ENCODE measurements at regions not wholly inside any gene's neighbourhood (a gene's known extent, or its start where the extent isn't known, plus 50 kb on each side); places are given as distances from the start of the nearest gene placed in this dataset.

DNA sequence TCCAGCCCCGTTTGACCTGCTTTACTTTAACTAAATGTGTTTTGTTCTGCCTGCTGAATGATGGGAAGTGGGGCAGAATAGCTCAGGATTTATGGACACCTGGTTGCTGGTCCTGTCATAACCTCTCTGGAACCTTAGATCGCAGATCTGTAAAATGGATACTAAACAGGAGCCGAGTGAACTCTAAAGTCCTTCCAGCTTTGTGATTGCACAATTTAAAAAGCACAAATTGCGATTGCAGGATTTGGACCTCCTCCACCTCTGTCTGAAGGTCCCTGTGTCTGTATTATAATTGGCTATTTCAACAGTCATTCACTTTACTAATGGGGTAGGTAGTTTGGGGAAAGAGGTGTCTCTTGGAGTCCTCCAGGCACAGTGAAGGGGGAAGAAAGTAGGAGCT is 220.4 kb downstream of the LY86 start:
- TF ChIP-seq POLR2A (IDR thresholded peaks at IDR 0.05) (no peak), EP300 (IDR thresholded peaks at IDR 0.05) (no peak)
- TF ChIP-seq, protein P1, sequence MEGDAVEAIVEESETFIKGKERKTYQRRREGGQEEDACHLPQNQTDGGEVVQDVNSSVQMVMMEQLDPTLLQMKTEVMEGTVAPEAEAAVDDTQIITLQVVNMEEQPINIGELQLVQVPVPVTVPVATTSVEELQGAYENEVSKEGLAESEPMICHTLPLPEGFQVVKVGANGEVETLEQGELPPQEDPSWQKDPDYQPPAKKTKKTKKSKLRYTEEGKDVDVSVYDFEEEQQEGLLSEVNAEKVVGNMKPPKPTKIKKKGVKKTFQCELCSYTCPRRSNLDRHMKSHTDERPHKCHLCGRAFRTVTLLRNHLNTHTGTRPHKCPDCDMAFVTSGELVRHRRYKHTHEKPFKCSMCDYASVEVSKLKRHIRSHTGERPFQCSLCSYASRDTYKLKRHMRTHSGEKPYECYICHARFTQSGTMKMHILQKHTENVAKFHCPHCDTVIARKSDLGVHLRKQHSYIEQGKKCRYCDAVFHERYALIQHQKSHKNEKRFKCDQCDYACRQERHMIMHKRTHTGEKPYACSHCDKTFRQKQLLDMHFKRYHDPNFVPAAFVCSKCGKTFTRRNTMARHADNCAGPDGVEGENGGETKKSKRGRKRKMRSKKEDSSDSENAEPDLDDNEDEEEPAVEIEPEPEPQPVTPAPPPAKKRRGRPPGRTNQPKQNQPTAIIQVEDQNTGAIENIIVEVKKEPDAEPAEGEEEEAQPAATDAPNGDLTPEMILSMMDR (IDR thresholded peaks at IDR 0.05) = no peak
